Gastroesophageal sphincter (tissue), 4 donors: ENCODE measurements at regions not wholly inside any gene's neighbourhood (a gene's known extent, or its start where the extent isn't known, plus 50 kb on each side); places are given as distances from the start of the nearest gene placed in this dataset.

Experiments
- ATAC-seq: fragments of 150-250 bp; one replicate; pipeline ENCODE4 v1.9.1; 2016; ENCODE audit warnings: mild to moderate bottlenecking, moderate library complexity
- H3K27ac ChIP-seq, 4 donors: fragments of 200-600 bp; sonication (generic) in 3 of 4; 1 replicate in 3 of 4; 2 replicates in 1 of 4; pipeline ENCODE4 v1.5.1; 2016 to 2019
- H3K27me3 ChIP-seq: fragments of 200-600 bp; sonication (generic); one replicate; pipeline ENCODE4 v1.5.1; 2019
- H3K36me3 ChIP-seq, 2 donors: fragments of 200-600 bp; sonication (generic); one replicate each; pipeline ENCODE4 v1.5.1; 2019; ENCODE audit warnings: control low read depth in 1 of 2
- H3K4me1 ChIP-seq, 3 donors: fragments of 200-600 bp; sonication (generic); 1 replicate in 2 of 3; 2 replicates in 1 of 3; pipeline ENCODE4 v1.5.1; 2016 to 2019; ENCODE audit warnings: control low read depth in 2 of 3
- H3K4me3 ChIP-seq, 2 donors: fragments of 200-600 bp; sonication (generic); one replicate each; pipeline ENCODE4 v1.5.1; 2019; ENCODE audit warnings: mild to moderate bottlenecking in 1 of 2, moderate library complexity in 1 of 2
- H3K9me3 ChIP-seq, 3 donors: fragments of 200-600 bp; sonication (generic); one replicate each; pipeline ENCODE4 v1.5.1; 2017 to 2019; ENCODE audit warnings: control low read depth in 2 of 3
- CTCF ChIP-seq, 4 experiments: fragments of 200-600 bp in 2 of 4; fragments of 450-650 bp in 2 of 4; sonication (generic) in 1 of 4; IDR thresholded peaks; one replicate each; pipeline ENCODE4 v1.5.1; 2017 to 2019; ENCODE audit warnings: antibody characterized with exemption in 4 of 4, mild to moderate bottlenecking in 2 of 4, moderate library complexity in 2 of 4
- EP300 ChIP-seq: sonication (generic); formaldehyde crosslinking; IDR thresholded peaks from one replicate; pipeline ENCODE4 v1.6.1; 2017; ENCODE audit warnings: antibody characterized with exemption, mild to moderate bottlenecking
- POLR2A ChIP-seq, 2 donors: fragments of 450-650 bp; IDR thresholded peaks; one replicate each; pipeline ENCODE4 v1.6.1; 2017; ENCODE audit warnings: antibody characterized with exemption in 2 of 2, mild to moderate bottlenecking in 2 of 2, moderate library complexity in 1 of 2
- POLR2AphosphoS5 ChIP-seq: sonication (generic); formaldehyde crosslinking; IDR thresholded peaks from one replicate; pipeline ENCODE4 v1.6.1; 2017; ENCODE audit warnings: antibody characterized with exemption
- WGBS, 2 donors: methylation state at CpG; one replicate each; pipeline ENCODE4 v1.1.5; 2018; ENCODE audit warnings: low coverage in 1 of 2; 5-methylcytosine and 5-hydroxymethylcytosine counted together

GRCh38 chr14:51182131-51182565, 57.9 kb upstream of the TMX1 start:
- H3K4me1 ChIP-seq: no peaks in the 10 kb centered on the region
- H3K27me3 ChIP-seq: no peaks in the 10 kb centered on the region
- H3K9me3 ChIP-seq: no peaks in the 10 kb centered on the region
- no peak overlapping the region for H3K27ac ChIP-seq
- no peaks in the 10 kb centered on the region for H3K36me3 ChIP-seq
- TF ChIP-seq POLR2A (IDR thresholded peaks at IDR 0.05) (no peak), POLR2AphosphoS5 (no peak), EP300 (no peak), CTCF (IDR thresholded peaks at IDR 0.05) (no peak)
- no peak overlapping the region for H3K4me3 ChIP-seq
- 21 to 23% methylated on average over 3 of the region's 3 CpGs for WGBS, 2 donors
- no peak for ATAC-seq

GRCh38 chr14:51185180-51185579, 54.9 kb upstream of the TMX1 start:
- no peak overlapping the region for H3K27ac ChIP-seq
- H3K36me3 ChIP-seq: no peaks in the 10 kb centered on the region
- 85 to 100% methylated on average over 1 to 3 of the region's 3 CpGs for WGBS, 2 donors
- H3K4me3 ChIP-seq: no peak overlapping the region
- H3K4me1 ChIP-seq: peaks cover 0 to 9% (median 3%) of the 10 kb centered on the region in 3 donors
- no peaks in the 10 kb centered on the region for H3K27me3 ChIP-seq
- no peak for TF ChIP-seq POLR2A (IDR thresholded peaks at IDR 0.05)
- no peak for TF ChIP-seq EP300
- no peak for TF ChIP-seq CTCF (IDR thresholded peaks at IDR 0.05)
- no peak for TF ChIP-seq POLR2AphosphoS5
- ATAC-seq: no peak
- no peaks in the 10 kb centered on the region for H3K9me3 ChIP-seq

- Histone ChIP-seq H3K27me3 (no peaks in the 10 kb centered on the region), H3K4me3 (no peak overlapping the region), H3K27ac (no peak overlapping the region), H3K4me1 (peaks cover 0 to 9% (median 3%) of the 10 kb centered on the region in 3 donors), H3K36me3 (no peaks in the 10 kb centered on the region), H3K9me3 (no peaks in the 10 kb centered on the region)
- WGBS, 2 donors: 76% methylated on average over 1 of the region's 1 CpG; no CpG with 5 or more reads in 1 of the 2 donors
- no peak for ATAC-seq
- TF ChIP-seq CTCF (IDR thresholded peaks at IDR 0.05) (no peak), POLR2AphosphoS5 (no peak), EP300 (no peak), POLR2A (IDR thresholded peaks at IDR 0.05) (no peak)
These were observed 54.3 kb upstream of the TMX1 start for GRCh38 chr14:51185754-51186153.

- ATAC-seq: no peak
- Histone ChIP-seq H3K27me3 (no peaks in the 10 kb centered on the region), H3K4me1 (peaks cover 0 to 9% (median 3%) of the 10 kb centered on the region in 3 donors), H3K4me3 (no peak overlapping the region), H3K27ac (no peak overlapping the region), H3K36me3 (no peaks in the 10 kb centered on the region), H3K9me3 (no peaks in the 10 kb centered on the region)
- no peak for TF ChIP-seq EP300
- TF ChIP-seq POLR2A (IDR thresholded peaks at IDR 0.05): no peak
- no peak for TF ChIP-seq POLR2AphosphoS5
- no peak for TF ChIP-seq CTCF (IDR thresholded peaks at IDR 0.05)
- 31% methylated on average over 6 of the region's 6 CpGs; no CpG with 5 or more reads in 1 of the 2 donors for WGBS, 2 donors
These were observed 51.4 kb upstream of the TMX1 start for GRCh38 chr14:51188566-51189185.
